Stimulated activated CD8-positive, alpha-beta memory T cell treated with anti-CD3 and anti-CD28 coated beads, Interleukin-15, amount 100 ng/mL, for 24 hours (primary cell): ENCODE measurements at regions not wholly inside any gene's neighbourhood (a gene's known extent, or its start where the extent isn't known, plus 50 kb on each side); places are given as distances from the start of the nearest gene placed in this dataset.

Experiments
- DNase-seq: peaks from one replicate; pipeline ENCODE4 v3.0.0-alpha.2; 2020; ENCODE audit warnings: low read depth

- DNase-seq, result no peak
These were observed 59.8 kb downstream of the SOX11 start for GRCh38 chr2:5751873-5752482.

GRCh38 chr2:5756272-5756671, 64.1 kb downstream of the SOX11 start:
- DNase-seq, result no peak

- DNase-seq, result no peak
These were observed 66.2 kb downstream of the SOX11 start for GRCh38 chr2:5758346-5758745.

- DNase-seq, result no peak
These were observed 67.8 kb downstream of the SOX11 start for GRCh38 chr2:5759949-5760348.

GRCh38 chr2:5763531-5763930, 71.3 kb downstream of the SOX11 start:
- no peak for DNase-seq

GRCh38 chr2:5764041-5764440, 71.9 kb downstream of the SOX11 start:
- DNase-seq, result no peak

GRCh38 chr2:5766056-5766455, 73.9 kb downstream of the SOX11 start:
- no peak for DNase-seq

- DNase-seq, result no peak
These were observed 74.4 kb downstream of the SOX11 start for GRCh38 chr2:5766561-5766960.

- DNase-seq, result no peak
These were observed 84.9 kb downstream of the SOX11 start for GRCh38 chr2:5777131-5777535.

GRCh38 chr2:5781679-5782078, 89.5 kb downstream of the SOX11 start:
- DNase-seq, result no peak

- no peak for DNase-seq
These were observed 89.9 kb downstream of the SOX11 start for GRCh38 chr2:5782103-5782502.

GRCh38 chr2:5788447-5788846, 96.3 kb downstream of the SOX11 start:
- no peak for DNase-seq

GRCh38 chr2:5791371-5791770, 99.2 kb downstream of the SOX11 start:
- no peak for DNase-seq

- DNase-seq, result no peak
These were observed 101.8 kb downstream of the SOX11 start for GRCh38 chr2:5794012-5794411.

GRCh38 chr2:5798084-5798483, 105.9 kb downstream of the SOX11 start:
- DNase-seq, result no peak

- DNase-seq, result no peak
These were observed 107.2 kb downstream of the SOX11 start for GRCh38 chr2:5799348-5799747.

GRCh38 chr2:5803547-5803946, 111.4 kb downstream of the SOX11 start:
- DNase-seq, result no peak

- DNase-seq, result no peak
These were observed 126.9 kb downstream of the SOX11 start for GRCh38 chr2:5818961-5819600.

- DNase-seq, result no peak
These were observed 131.9 kb downstream of the SOX11 start for GRCh38 chr2:5824126-5824525.

GRCh38 chr2:5825686-5826085, 133.5 kb downstream of the SOX11 start:
- no peak for DNase-seq

- DNase-seq, result no peak
These were observed 134.9 kb downstream of the SOX11 start for GRCh38 chr2:5826979-5827655.

GRCh38 chr2:5834501-5834900, 142.3 kb downstream of the SOX11 start:
- no peak for DNase-seq

- DNase-seq, result no peak
These were observed 147.4 kb downstream of the SOX11 start for GRCh38 chr2:5839550-5839949.

GRCh38 chr2:5841126-5841525, 148.9 kb downstream of the SOX11 start:
- DNase-seq, result no peak
